ENCODE measurements at regions not wholly inside any gene's neighbourhood (a gene's known extent, or its start where the extent isn't known, plus 50 kb on each side); places are given as distances from the start of the nearest gene placed in this dataset.

DNA sequence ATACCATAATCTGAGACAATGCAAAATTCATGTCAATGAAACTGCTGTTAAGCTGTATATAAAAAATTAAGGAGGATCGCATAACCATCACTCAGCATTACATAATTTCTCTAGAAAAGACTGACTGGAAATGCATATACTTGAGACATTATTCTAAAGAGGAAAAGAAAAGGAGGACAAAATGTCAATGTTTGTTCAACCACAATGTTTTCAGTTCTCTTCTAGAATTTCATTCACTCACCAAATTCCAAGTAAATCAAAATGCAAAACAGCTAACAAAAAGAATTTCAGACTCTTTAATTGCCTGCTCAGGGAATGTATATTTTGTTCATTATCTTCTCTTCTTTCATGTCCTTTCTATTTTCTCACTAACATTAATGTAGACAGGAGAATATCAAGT is 106.2 kb upstream of the CCDC28A start:
- TF ChIP-seq, protein P1, sequence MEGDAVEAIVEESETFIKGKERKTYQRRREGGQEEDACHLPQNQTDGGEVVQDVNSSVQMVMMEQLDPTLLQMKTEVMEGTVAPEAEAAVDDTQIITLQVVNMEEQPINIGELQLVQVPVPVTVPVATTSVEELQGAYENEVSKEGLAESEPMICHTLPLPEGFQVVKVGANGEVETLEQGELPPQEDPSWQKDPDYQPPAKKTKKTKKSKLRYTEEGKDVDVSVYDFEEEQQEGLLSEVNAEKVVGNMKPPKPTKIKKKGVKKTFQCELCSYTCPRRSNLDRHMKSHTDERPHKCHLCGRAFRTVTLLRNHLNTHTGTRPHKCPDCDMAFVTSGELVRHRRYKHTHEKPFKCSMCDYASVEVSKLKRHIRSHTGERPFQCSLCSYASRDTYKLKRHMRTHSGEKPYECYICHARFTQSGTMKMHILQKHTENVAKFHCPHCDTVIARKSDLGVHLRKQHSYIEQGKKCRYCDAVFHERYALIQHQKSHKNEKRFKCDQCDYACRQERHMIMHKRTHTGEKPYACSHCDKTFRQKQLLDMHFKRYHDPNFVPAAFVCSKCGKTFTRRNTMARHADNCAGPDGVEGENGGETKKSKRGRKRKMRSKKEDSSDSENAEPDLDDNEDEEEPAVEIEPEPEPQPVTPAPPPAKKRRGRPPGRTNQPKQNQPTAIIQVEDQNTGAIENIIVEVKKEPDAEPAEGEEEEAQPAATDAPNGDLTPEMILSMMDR (conservative IDR thresholded peaks at IDR 0.05) = no peak
- TF ChIP-seq EZH2 (IDR thresholded peaks at IDR 0.05; ENCODE audit: low read depth) = no peak

All from PC-9 (cell line).